ENCODE measurements at regions not wholly inside any gene's neighbourhood (a gene's known extent, or its start where the extent isn't known, plus 50 kb on each side); places are given as distances from the start of the nearest gene placed in this dataset.

DNA sequence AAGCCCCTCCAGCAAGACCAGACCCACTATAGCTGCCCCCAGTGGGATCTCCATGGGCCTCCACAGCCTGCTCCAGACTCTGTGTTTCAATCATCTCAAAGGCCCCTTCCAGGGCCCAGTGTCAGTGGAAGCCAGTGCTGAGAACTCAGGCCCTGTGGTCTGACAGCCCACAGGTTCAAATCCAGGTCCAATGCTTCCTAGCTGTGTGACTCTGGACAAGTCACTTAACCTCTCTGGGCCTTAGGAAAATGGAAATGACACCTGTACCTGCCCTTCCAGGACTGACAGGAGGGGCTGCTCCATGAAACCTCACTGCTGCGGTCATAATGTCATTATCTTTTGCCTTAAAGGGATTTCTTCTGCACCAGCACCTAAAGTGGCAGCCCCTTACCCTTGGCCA lies 101.9 kb downstream of the NCOR2 start:
- Mint-ChIP-seq H3K9me3 (ENCODE audit: unreplicated experiment) (no peaks in the 10 kb centered on the region), H3K4me3 (ENCODE audit: unreplicated experiment) (no peak overlapping the region), H3K27ac (ENCODE audit: unreplicated experiment) (no peak overlapping the region), H3K4me1 (ENCODE audit: low read depth, unreplicated experiment) (no peaks in the 10 kb centered on the region), H3K27me3 (ENCODE audit: insufficient read depth, unreplicated experiment) (no peaks in the 10 kb centered on the region), H3K36me3 (ENCODE audit: insufficient read depth, unreplicated experiment) (peaks cover 80% of the 10 kb centered on the region)
- BruUV-seq (replicated peaks): no TSS peak
- intact Hi-C loops (cut with micrococcal nuclease; ENCODE audit: unreplicated experiment): no loop called here
- Histone ChIP-seq H3K36me3 (ENCODE audit: control insufficient read depth, insufficient read depth, low read length) (peaks cover 8% of the 10 kb centered on the region), H3K27me3 (replicated peaks; ENCODE audit: control insufficient read depth, insufficient read depth, low read length) (no peaks in the 10 kb centered on the region), H3K4me1 (no peaks in the 10 kb centered on the region), H3K9me3 (peaks cover 9% of the 10 kb centered on the region; the same call in 1 of the 2 replicates), H3K4me3 (ENCODE audit: low read depth, low read length) (no peak overlapping the region)
- DNase-seq: no peak
- POLR2A ChIA-PET: no interaction called here
- CTCF ChIA-PET: no interaction called here
- TF ChIP-seq, protein P1, sequence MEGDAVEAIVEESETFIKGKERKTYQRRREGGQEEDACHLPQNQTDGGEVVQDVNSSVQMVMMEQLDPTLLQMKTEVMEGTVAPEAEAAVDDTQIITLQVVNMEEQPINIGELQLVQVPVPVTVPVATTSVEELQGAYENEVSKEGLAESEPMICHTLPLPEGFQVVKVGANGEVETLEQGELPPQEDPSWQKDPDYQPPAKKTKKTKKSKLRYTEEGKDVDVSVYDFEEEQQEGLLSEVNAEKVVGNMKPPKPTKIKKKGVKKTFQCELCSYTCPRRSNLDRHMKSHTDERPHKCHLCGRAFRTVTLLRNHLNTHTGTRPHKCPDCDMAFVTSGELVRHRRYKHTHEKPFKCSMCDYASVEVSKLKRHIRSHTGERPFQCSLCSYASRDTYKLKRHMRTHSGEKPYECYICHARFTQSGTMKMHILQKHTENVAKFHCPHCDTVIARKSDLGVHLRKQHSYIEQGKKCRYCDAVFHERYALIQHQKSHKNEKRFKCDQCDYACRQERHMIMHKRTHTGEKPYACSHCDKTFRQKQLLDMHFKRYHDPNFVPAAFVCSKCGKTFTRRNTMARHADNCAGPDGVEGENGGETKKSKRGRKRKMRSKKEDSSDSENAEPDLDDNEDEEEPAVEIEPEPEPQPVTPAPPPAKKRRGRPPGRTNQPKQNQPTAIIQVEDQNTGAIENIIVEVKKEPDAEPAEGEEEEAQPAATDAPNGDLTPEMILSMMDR (IDR thresholded peaks at IDR 0.05; ENCODE audit: insufficient read depth in 1 of 2, low read depth in 1 of 2, low read length in 1 of 2, severe bottlenecking in 1 of 2, unreplicated experiment in 1 of 2): no peak

DNA sequence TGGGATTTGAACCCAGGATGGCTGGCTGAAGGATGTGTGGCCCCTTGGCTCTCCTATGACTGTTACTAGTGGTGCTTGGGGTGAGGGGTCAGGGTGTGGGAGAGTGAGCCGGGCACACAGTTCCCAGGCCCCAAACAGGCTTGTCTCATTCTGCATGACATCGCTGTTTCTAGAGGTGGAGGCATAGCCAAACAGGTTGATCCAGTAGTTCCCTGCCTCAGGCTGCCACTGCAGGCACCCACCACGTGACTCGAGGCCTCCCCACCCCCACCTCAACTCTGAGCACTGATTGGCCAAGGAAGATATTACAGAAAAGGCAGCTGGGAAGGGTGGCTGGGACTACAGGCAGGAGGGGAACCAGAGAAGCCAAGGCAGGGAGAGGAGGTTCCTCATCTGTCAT lies 102.6 kb downstream of the NCOR2 start:
- CTCF ChIA-PET: no interaction called here
- peaks cover 6% of the 10 kb centered on the region; the same call in 1 of the 2 replicates for H3K9me3 ChIP-seq
- peaks cover 78% of the 10 kb centered on the region for H3K36me3 Mint-ChIP-seq (ENCODE audit: insufficient read depth, unreplicated experiment)
- no peaks in the 10 kb centered on the region for H3K27me3 ChIP-seq (replicated peaks; ENCODE audit: control insufficient read depth, insufficient read depth, low read length)
- no peak for DNase-seq
- BruUV-seq (replicated peaks): no TSS peak
- no peaks in the 10 kb centered on the region for H3K9me3 Mint-ChIP-seq (ENCODE audit: unreplicated experiment)
- H3K27ac Mint-ChIP-seq (ENCODE audit: unreplicated experiment): no peak overlapping the region
- intact Hi-C loops (cut with micrococcal nuclease; ENCODE audit: unreplicated experiment): no loop called here
- TF ChIP-seq, protein P1 (IDR thresholded peaks at IDR 0.05; ENCODE audit: insufficient read depth in 1 of 2, low read depth in 1 of 2, low read length in 1 of 2, severe bottlenecking in 1 of 2, unreplicated experiment in 1 of 2): no peak
- peaks cover 9% of the 10 kb centered on the region for H3K36me3 ChIP-seq (ENCODE audit: control insufficient read depth, insufficient read depth, low read length)
- H3K4me1 ChIP-seq: no peaks in the 10 kb centered on the region
- H3K4me3 Mint-ChIP-seq (ENCODE audit: unreplicated experiment): no peak overlapping the region
- no peak overlapping the region for H3K4me3 ChIP-seq (ENCODE audit: low read depth, low read length)
- no peaks in the 10 kb centered on the region for H3K4me1 Mint-ChIP-seq (ENCODE audit: low read depth, unreplicated experiment)
- H3K27me3 Mint-ChIP-seq (ENCODE audit: insufficient read depth, unreplicated experiment): no peaks in the 10 kb centered on the region
- POLR2A ChIA-PET: no interaction called here

DNA sequence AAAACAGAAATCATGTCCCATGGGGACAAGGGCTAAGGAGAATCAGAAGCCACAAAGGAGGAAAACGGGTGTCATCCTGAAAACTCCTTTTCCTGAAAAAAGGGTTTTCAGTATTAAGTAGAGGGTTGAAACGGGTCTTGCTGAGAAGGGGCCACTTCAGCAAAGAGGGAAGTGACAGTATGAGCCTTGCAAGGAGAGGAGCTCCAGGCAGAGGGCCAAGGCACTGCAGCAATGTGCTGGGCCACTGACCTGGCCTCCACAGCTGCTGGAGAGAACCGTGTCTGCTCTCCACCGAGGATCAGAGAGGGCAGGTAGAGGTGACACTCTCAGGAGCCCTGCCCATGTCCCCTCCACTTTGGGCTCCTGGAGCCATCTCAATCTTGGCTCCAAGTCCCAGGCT lies 103.3 kb downstream of the NCOR2 start:
- no TSS peak for BruUV-seq (replicated peaks)
- peaks cover 9% of the 10 kb centered on the region for H3K36me3 ChIP-seq (ENCODE audit: control insufficient read depth, insufficient read depth, low read length)
- ChIA-PET CTCF (no interaction called here), POLR2A (no interaction called here)
- Mint-ChIP-seq H3K27ac (ENCODE audit: unreplicated experiment) (peak overlapping the region; percentile 43), H3K27me3 (ENCODE audit: insufficient read depth, unreplicated experiment) (no peaks in the 10 kb centered on the region), H3K36me3 (ENCODE audit: insufficient read depth, unreplicated experiment) (peaks cover 77% of the 10 kb centered on the region), H3K4me1 (ENCODE audit: low read depth, unreplicated experiment) (no peaks in the 10 kb centered on the region), H3K9me3 (ENCODE audit: unreplicated experiment) (no peaks in the 10 kb centered on the region), H3K4me3 (ENCODE audit: unreplicated experiment) (no peak overlapping the region)
- no peaks in the 10 kb centered on the region for H3K9me3 ChIP-seq
- no peak overlapping the region for H3K4me3 ChIP-seq (ENCODE audit: low read depth, low read length)
- H3K4me1 ChIP-seq: no peaks in the 10 kb centered on the region
- DNase-seq: no peak
- TF ChIP-seq, protein P1 (IDR thresholded peaks at IDR 0.05; ENCODE audit: insufficient read depth in 1 of 2, low read depth in 1 of 2, low read length in 1 of 2, severe bottlenecking in 1 of 2, unreplicated experiment in 1 of 2): no peak
- intact Hi-C loops (cut with micrococcal nuclease; ENCODE audit: unreplicated experiment): no loop called here
- H3K27me3 ChIP-seq (replicated peaks; ENCODE audit: control insufficient read depth, insufficient read depth, low read length): no peaks in the 10 kb centered on the region

All from Caco-2 (cell line).